Thyroid gland (tissue), 4 donors: ENCODE measurements at regions not wholly inside any gene's neighbourhood (a gene's known extent, or its start where the extent isn't known, plus 50 kb on each side); places are given as distances from the start of the nearest gene placed in this dataset.

ENCODE experiments used
- POLR2A ChIP-seq, 2 donors: fragments of 450-650 bp; IDR thresholded peaks; one replicate each; pipeline ENCODE4 v1.6.1; 2017; ENCODE audit warnings: antibody characterized with exemption in 2 of 2, mild to moderate bottlenecking in 2 of 2, moderate library complexity in 1 of 2
- TF ChIP-seq, protein P1 (sequence below), 6 experiments: fragments of 200-600 bp in 3 of 6; fragments of 450-650 bp in 3 of 6; sonication (generic) in 3 of 6; IDR thresholded peaks; one replicate each; pipeline ENCODE4 v1.5.1; 2016 to 2019; ENCODE audit warnings: antibody characterized with exemption in 6 of 6, mild to moderate bottlenecking in 2 of 6, inconsistent platforms in 1 of 6, moderate library complexity in 1 of 6

DNA sequence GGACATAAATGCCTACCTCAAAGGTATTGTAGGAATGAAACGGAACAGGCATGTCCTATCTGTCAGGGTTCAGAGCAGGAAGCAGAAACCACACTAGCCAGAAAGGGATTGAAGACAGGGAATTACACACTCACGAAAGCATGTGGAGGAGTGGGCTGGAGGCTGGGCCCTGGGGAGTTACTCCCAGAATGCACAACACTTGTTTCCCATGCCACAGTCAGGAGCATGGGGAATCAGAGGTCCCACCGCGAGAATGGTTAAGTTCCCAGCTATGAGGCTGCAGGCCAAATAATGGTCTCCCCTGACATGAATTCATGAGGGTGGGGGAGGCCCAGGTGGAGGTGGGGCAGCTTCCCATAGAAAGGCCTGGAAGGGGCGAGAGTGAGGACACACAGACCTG is 212.7 kb downstream of the HERPUD2 start:
- TF ChIP-seq, protein P1, sequence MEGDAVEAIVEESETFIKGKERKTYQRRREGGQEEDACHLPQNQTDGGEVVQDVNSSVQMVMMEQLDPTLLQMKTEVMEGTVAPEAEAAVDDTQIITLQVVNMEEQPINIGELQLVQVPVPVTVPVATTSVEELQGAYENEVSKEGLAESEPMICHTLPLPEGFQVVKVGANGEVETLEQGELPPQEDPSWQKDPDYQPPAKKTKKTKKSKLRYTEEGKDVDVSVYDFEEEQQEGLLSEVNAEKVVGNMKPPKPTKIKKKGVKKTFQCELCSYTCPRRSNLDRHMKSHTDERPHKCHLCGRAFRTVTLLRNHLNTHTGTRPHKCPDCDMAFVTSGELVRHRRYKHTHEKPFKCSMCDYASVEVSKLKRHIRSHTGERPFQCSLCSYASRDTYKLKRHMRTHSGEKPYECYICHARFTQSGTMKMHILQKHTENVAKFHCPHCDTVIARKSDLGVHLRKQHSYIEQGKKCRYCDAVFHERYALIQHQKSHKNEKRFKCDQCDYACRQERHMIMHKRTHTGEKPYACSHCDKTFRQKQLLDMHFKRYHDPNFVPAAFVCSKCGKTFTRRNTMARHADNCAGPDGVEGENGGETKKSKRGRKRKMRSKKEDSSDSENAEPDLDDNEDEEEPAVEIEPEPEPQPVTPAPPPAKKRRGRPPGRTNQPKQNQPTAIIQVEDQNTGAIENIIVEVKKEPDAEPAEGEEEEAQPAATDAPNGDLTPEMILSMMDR (IDR thresholded peaks at IDR 0.05) = no peak
- TF ChIP-seq POLR2A (IDR thresholded peaks at IDR 0.05) = no peak
